Eye (tissue), 1 donor: ENCODE measurements at regions not wholly inside any gene's neighbourhood (a gene's known extent, or its start where the extent isn't known, plus 50 kb on each side); places are given as distances from the start of the nearest gene placed in this dataset.
A peak's percentile ranks its signal among the peaks of the same experiment; 100 is the strongest.
"Not testable (repeated sequence)": the region's sequence is repeated elsewhere in the genome, so short reads cannot be mapped to it uniquely, and the experiment has no call there.

Source experiments
- DNase-seq: peaks from one replicate; pipeline ENCODE4 v3.0.0-alpha.2; 2015

DNA sequence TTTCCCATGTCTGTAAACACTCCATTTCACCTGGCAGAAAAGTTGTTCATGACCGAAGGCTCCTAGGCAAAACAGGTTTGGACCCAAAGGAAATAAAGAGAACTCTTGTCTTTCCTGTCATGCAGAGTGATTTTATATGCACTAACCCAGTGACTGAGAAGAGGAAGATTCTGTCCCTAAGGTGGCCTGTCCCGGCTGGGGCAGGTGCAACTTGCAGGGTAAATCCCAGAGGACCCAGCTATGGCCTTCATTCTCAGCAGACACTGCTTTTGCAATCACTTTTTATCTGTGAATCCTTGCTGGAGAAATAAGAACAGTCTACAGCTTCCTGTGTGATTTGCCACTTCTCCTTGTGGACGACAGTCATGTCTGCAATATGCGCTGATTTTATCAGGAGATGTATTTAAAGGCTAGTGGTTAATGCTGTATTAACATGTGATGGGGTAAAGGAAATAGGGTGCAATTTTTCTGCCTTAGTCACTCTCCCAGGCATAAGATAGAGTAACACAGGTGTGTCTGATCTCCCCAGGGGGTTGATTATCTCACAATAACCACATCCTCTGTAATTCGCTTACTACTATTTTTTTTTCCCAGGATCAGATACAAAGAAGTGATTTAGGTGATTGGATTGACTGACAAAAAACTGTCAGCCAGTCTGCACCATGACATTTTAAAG is 696.8 kb upstream of the SOX9 start:
- no peak for DNase-seq

DNA sequence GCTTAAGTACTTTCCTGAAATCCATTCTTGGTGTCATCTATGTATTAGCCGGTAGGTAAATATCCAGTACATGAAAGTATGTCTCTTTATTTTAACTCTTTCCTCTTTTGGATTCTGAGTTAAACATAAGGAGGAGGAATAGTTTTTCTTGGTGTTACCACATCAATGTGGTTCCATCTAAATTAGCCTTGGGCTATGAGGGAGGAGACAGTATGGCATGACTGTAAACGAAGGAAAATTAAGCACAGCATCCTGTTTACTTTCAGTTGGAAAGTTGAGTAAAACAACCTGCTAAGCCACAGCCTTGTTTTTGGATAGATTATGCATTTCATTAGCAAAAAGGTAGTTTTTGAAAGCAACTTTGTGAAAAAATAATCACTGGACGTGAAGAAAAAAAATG is 693.0 kb upstream of the SOX9 start:
- DNase-seq, result no peak

DNA sequence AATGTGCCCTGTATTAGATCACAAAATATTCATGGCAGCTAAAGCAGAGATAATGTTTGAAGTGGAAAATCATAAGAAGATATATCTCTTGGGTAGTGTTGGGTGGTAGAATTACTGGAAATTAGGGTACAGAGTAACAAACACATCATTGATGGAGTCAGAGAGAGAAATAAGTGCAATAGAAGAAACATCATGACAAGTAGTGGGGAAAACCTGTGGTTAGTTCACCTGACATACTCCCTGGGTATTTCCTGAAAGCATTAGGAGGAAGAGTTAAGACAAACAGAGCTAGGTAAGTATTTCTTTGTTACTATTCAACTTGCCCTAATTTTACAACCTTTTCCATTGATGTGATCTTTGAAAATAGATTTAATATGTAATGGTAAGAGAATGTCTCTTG is 691.9 kb upstream of the SOX9 start:
- DNase-seq, result no peak

DNA sequence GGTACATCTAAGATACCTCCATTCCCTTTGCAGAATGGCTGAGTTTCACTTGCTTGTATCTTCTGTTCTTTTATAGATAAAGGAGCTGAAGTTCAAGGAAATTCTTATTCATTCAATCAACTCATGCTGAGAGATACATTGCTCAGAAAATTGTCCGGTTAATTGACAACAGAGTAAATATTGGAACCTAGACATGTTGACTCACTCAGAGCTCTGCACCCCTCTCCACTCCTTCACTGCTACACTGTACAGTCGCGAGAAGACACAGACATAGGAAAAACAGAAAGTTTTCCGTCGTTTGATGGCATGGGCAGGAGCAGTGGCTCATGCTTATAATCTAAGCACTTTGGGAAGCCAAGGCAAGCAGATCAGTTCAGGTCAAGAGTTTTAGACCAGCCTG is 690.5 kb upstream of the SOX9 start:
- DNase-seq, result no peak

DNA sequence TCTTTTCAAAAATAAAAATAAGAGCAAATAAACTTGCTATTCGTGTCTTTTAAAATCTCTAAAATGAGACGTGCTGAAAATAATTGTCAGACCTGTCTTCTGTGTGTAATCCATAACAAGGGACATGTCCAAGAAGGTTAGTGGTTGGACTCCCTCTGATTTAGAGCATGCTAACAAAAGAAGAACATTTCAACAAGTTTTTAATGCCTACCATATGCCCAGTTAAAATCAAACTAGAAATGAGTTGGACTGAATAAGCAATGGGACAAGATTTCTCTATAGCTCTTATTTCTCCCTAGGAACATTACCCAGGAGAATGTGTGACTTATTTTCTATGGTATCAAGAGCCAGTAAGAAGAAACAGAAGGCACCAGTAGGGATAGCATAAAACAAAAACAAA is 689.7 kb upstream of the SOX9 start:
- DNase-seq, result no peak

DNA sequence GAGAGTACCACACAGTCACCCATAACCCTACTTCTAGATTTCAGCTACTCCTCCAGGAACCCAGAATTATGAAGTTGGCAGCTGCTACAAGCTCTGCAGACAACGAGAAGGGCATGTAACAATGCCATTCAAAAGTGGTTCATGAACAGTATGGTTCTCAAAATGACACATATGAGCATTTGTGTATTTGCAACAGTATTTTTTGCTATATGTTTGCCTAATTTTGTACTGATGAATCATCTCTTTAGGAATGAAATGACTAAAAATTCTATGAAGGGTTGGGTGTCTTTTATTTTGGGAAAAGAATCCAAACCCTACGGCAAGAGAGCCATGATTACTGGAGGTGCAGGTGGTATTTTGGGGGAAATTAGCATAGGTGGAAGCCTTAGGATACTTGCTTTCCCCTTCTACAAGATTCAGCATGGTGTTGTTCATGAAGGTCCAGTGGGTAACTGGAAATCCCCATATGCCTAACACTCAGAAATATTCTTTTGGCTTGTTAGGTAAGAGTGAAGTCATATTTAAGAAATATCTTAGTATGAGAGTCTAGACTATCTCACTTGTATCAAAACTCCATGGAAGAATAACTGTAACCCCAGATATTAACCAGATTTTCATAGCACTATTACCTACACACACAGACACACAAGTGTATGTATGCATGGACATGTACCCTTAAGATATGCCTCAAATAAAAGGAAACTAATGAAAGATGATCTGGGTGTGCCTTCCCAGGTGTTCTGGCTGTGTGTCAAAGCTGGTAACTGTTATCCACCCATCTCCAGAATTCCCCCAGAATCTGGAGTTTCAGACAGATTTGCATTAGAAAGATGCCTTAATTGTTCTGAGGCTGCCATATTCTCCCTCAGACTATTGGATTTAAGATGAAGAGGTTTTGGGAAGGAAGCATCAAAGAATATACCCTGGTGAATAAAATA is 688.2 kb upstream of the SOX9 start:
- no peak for DNase-seq

DNA sequence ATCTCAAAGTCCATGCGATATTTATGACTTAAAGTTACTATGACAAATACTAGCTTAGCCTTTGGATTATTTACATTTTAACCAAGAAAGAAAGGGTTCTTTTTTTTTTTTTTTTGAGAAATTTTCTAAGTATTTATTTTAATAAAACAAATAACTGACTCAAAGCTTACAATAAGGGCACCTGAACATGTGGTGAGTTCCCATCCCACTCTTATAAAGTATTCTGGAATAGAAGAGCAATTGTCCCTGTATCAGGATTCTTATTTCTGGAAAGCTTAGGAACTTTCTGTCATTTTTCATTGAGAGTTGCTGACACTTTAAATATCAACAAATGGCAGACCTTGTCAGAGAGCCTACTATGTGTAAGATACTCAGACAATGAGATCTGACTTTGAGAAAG is 686.1 kb upstream of the SOX9 start:
- no peak for DNase-seq

DNA sequence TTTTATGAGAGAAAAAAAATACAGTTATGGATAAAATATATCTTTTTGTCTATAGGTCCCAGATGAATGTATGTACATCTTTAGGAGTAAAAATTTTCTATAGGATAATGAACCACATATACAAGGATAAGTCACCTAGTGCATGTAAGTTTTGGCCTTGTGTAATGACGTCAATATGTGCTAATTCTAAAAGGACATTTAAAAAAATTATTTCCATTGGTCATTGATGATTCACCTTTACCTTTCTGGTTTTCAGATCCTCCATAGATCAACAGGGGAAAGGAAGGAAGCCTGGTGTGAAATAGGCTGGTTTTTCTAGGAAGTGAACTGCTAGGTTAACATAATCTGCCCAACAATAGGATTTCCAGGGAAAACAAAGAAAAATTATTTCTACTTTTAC is 684.3 kb upstream of the SOX9 start:
- no peak for DNase-seq

DNA sequence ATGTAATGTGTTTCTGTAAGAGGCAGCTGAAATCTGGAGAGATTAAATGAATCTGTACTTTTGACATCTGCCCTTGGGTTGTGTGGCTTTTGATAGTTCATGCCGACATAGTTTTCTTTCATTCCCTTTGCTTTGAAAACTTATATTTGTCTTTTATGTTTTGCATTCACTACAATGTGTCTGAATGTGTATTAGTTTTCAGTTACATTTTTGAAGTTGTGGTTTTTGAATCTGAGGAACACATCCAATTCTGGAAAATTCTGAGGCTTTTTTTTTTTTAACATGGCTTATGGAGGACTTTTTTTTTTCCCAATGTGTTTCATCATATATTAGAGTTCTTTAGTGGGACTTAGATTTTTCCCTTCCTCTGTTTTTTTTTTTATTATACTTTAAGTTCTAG is 683.7 kb upstream of the SOX9 start:
- DNase-seq, result no peak

DNA sequence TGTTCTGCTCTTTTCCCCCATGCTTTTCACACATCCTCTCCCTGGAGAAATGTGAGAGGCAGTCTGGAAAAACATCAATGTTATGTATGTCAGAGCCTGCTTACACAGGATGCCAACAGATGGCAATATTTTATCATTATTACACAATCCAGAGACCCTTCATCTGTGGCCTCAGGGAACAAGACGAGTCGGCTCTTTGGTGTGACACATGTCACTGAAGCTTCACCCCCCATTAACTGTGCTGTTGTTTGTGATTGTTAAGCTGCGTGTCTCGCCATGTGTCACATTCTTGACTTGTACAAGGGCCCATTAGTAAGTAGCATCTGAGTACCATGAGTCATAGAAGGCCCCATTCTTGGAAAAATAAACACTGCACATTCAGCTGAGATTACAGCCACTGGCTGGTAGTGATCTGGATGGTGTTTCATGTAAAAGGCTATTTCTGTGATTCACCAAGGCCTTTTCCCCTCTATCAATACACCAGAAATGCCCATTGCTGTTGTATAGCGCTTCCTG is 682.1 kb upstream of the SOX9 start:
- DNase-seq, result peak; percentile 79

DNA sequence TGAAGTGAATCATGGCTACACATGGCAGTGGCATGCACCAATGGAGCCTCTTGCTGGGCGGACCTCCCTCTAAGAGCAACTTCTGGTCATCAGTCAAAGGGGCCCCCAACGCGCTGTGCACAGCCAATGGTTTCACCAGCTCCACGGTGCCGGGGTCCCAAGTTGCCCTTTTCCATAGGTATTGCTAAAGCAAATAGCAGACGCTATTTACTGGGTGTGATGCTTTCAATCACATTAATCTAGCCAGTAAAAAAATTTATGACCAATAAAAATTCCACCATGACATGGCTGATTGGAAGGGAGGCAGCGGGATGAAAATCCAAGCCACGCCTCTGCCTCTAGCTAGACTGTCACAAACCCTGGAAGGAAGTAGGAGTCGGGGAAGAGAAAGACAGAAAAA is 680.3 kb upstream of the SOX9 start:
- DNase-seq, result no peak

DNA sequence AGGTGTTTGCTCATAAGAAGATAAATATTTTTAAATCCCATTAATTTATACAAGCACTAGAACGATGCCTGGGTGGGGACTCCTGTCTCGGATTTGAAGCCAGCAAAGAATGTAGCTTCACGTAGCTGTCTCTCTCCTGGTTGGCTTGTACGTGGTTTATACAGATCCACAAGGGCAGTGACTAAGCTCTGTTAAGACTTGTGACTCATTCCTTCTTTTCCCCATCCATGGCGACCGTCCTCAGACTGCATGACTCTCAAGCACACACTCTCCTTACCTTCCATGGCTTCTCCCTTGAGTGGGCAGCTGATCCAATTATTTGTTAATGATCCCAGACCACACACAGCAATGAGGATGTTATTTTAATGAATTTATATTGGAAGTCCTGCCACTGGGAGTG is 679.7 kb upstream of the SOX9 start:
- DNase-seq, result no peak

DNA sequence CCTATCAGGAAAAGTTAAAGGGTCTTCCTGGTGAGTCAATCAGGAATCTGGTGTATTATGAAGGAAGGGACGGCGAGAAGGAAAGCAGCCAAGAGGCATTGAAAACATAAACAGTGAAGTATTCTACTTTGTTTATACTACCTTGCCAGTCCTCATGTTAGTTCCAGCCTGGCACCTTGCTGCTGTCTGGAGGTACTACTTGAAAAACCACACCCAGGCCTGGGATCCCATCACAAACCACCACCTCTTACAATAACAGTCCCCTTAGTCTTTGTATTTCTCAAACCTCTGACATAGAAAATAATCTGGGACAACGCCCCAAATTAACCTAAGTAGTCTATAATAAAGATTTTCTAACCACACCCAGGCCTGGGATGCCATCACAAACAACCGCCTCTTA is 676.7 kb upstream of the SOX9 start:
- DNase-seq, result no peak

DNA sequence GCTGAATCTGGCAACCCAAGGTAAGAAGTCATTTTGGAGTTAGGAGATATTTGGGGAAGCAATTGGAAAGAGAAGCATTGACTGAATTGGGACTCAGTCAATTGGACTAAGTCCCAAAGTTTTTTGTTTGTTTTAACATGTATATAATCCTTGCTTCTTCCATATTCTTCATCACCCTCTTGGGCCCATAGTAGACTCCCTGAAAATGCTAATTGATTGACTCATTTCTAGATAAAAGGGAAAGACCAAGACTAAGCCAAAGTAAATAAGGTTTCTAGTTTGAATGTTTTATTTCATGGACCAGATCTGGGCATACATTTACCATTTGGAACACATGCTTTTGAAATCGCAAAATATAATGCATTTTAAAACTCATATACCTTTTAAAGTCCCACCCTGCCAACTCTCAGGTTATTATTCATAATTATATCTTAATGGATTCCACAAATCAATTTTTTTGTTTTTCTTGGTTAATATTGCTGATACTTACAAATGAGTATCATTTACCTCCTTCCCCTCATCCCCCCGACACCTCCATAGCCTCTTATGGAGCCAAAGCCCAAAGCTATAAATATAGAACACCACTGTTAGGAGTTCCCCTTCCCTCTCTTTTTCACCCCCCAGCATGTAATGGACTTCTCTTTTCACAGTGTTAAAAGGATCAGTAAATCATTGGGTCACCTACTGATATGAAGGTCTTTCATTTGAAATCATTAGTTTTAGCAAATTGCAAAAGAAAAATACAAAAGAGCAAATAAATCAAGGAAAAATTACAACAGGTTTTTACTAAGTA is 674.0 kb upstream of the SOX9 start:
- no peak for DNase-seq

DNA sequence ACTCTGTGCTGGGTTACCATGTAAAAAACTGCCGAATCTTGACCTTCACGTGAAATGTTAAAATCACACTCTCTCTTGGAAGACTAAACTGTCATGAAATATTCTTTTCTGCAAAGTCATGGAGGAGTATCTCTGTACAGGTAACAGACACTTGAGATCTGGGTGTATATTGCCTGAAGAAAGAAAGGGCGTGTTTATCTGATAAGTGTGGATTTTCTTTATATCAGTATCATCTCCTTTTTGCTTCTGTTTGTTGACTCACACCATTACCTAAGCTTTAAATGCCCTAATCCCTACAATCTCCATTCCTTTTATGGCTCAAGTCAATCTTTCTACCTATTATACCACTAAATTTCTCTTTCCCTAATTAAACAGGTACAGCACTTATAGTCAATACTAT is 673.2 kb upstream of the SOX9 start:
- no peak for DNase-seq

DNA sequence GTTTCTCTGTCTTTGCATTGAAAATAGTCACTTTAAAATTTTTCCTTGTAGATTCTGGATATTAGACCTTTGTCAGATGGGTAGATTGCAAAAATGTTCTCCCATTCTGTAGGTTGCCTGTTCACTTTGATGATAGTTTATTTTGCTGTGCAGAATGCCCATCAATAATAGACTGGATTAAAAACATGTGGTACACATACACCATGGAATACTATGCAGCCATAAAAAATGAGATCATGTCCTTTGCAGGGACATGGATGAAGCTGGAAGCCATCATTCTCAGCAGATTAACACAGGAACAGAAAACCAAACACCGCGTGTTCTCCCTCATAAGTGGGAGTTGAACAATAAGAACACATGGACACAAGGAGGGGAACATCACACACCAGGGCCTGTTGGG is 670.2 kb upstream of the SOX9 start:
- not testable (repeated sequence) for DNase-seq

DNA sequence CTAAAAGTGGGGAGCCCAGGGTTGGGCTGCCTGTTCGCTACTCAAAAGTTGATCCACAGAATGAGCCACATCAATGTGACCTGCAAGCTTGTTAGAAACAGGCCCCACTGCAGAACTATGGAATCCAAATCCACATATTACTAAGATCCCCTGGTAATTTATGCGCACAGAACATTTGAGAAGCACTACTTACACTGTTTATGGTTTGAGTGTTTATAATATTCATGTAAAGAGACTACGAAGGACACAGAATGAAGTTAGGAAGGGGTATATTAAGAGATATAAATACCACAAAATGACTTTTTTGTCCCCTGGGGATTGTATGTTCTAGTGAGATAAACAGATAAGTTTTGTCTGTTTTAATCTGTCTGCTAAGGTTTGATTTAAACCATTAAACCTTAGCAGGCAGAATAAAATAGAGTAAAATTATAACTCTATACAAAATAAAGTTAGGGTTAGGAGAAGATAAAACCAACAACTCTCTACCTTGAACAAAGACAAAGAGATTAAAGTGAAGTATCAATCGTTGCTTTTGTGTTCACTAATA is 666.9 kb upstream of the SOX9 start:
- no peak for DNase-seq

DNA sequence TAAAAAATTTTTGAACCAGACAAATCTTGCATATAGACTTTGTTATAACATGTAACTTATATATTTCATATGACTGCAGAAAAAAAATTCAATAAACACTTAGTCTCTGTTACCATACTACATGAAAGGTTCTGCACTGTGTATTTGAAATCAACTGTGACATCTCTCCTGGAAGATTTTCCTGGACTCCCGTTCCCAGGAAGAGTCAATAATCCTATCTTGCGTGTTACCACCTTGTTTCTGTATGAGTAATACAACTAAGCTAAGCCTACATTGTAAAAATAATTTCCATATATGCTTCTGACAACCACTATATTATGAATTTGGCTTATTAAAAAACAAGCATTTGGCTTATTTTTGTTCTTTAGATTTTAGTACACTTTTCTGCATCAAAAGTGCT is 665.6 kb upstream of the SOX9 start:
- no peak for DNase-seq

DNA sequence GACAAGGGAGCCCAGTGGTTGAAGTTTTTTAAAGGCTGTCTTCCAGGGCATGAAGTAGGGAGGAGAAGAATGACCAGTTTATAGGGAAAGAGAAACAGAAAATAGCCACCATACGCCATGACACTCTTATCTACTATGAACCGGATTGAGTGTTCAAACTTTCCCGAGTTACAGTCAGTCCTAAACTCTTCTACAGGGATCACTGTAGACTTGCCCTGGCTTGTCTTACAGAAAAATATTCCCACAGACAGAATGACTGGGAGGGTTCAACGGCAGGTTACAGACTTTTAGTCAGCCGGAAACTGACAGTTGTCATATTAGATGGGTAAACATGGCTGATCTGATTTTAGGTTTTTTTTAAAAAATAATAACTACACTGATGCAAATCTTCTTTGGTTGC is 662.5 kb upstream of the SOX9 start:
- DNase-seq, result no peak

DNA sequence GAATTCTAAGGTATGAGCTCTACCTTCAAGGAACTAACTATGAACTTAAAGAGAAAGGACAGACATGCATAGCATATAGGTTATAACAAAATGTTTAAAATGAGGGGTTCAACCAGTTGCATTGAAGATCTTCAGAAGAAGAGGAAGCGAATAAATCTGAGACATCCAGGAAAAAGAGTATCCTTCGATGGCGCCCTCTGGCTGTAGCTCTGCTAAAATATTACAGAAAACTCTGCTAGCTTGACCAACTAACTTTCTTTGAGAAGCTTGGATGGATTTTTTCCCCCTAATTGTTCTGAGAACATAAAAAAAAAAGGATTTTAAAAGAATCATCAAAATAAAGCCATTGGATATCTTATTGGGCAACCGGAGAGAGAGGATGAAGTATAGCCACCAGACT is 659.9 kb upstream of the SOX9 start:
- peak; percentile 37 for DNase-seq

DNA sequence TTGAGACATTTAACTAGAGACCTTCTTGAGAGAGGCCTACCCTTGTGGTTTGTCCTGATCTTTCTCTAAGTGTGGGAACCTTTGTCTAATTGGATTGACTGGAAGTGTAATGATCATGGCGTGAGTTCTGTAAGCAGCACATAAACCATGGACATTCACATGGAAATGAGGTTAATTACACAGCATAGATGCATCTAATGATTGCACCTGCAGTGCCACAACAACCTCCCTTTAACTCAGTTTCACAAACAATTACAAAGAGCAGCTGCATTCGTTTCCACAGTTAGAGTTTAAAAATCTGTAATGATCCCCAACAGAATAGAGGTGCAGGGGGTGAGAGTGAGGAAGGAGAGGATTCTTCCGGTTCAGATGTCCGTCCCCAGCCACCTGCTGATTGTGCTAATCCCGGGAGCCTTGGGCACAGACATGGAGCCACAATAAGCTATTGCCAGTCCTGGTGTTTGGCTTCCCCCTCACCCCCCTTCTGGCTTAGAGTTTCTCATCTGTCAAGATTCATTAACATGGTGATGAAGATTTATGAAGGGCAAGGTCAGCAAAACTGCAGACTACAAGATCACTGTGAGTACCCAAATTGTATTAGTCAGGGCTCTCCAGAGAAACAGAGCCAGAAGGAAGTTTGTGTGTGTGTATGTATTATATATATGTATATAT is 659.2 kb upstream of the SOX9 start:
- peak; percentile 85 for DNase-seq

DNA sequence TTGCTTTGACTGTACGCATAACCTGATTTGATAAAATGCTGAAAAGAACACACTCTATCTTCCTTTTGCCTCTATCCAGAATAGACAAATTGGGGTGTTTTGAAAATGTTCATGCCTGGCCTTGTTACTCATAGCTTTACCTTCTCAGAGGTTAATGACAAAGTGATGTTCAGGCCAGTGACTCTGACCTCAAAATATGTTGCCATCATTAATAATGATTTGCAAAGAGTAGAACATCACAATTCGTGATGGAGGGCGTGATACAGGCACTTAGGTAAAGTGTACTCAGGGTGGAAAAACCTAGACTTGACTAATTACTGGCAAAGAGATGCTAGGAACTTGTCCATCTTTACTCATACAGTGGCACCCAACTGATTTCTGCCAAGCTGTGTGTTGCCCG is 656.6 kb upstream of the SOX9 start:
- DNase-seq, result no peak

DNA sequence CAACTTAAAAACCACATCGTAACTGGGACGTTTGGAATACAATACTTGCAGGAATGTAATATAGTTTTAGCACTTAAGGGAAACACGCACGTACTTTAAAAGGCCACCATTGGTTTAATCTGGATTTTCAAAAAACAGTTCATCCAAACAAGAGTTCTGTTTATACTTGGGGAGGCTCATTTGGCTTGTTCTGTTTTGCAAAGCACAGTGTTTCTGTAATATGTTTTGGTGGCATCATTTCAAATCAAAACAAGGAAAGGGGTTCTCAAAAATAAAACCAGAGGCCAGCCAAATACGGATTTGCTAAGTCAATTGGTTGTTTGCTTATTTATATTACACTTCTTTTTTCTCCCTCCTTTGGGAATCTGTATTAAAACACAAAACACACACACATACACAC is 656.1 kb upstream of the SOX9 start:
- no peak for DNase-seq
